ENCODE measurements at regions not wholly inside any gene's neighbourhood (a gene's known extent, or its start where the extent isn't known, plus 50 kb on each side); places are given as distances from the start of the nearest gene placed in this dataset.

GRCh38 chr15:77768521-77769078 is 135.9 kb upstream of the LINGO1 start:
- H3K18ac ChIP-seq (ENCODE audit: extremely low read depth, low read length), result no peak overlapping the region; the same call in 1 of the 2 replicates
- ChIA-PET POLR2A (ENCODE audit: partially characterized antibody) (no interaction called here), CTCF (ENCODE audit: partially characterized antibody) (interaction anchor here (0.7 to 3.7 kb wide), 19 partner anchors 12 to 135 kb away, joined by 3 to 16 read pairs (median 3); partner anchors contain the start of gene LINGO1)
- H3K4ac ChIP-seq (replicated peaks; ENCODE audit: insufficient read length, low read depth, low read length), result no peak overlapping the region
- no peak overlapping the region for H3K56ac ChIP-seq (replicated peaks; ENCODE audit: insufficient read length, low read depth, low read length)
- no peaks in the 10 kb centered on the region for H3K36me3 ChIP-seq (ENCODE audit: control insufficient read depth in 2 of 4, insufficient read depth in 4 of 4, low read length in 3 of 4)
- no peak overlapping the region for H2BK5ac ChIP-seq (ENCODE audit: low read depth, low read length)
- TF ChIP-seq MAX (IDR thresholded peaks at IDR 0.05) (no peak), RBBP5 (IDR thresholded peaks at IDR 0.05; ENCODE audit: borderline replicate concordance, low read depth, low read length) (no peak), CBX5 (IDR thresholded peaks at IDR 0.05; ENCODE audit: low read depth, low read length) (no peak)
- no peaks in the 10 kb centered on the region for H3K79me1 ChIP-seq (ENCODE audit: low read depth, low read length)
- H3K4me2 ChIP-seq (ENCODE audit: insufficient read depth in 1 of 2, low read depth in 2 of 2, low read length in 2 of 2), result no peak overlapping the region; a peak in 1 of 4 replicates
- H4K91ac ChIP-seq (replicated peaks; ENCODE audit: insufficient read length, low read length), result no peak overlapping the region
- no peak overlapping the region for H4K5ac ChIP-seq (ENCODE audit: insufficient read length, low read depth, low read length)
- no peaks in the 10 kb centered on the region for H3K27me3 ChIP-seq (replicated peaks in 1 of 4; ENCODE audit: control insufficient read depth in 3 of 4, extremely low read depth in 1 of 4, insufficient read depth in 3 of 4, low read length in 3 of 4)
- H4K8ac ChIP-seq (ENCODE audit: extremely low read depth, insufficient read depth, low read length), result peak overlapping the region; percentile 42; the same call in 1 of the 2 replicates
- no peaks in the 10 kb centered on the region for H3K23me2 ChIP-seq (ENCODE audit: low read depth, low read length)
- 0 out of 2 replicates have a peak overlapping the region, but pooled peaks have one; percentile 12 for H2BK12ac ChIP-seq (ENCODE audit: low read depth, low read length)
- no peak overlapping the region for H2AK5ac ChIP-seq (ENCODE audit: low read depth, low read length)
- 83% methylated on average over 7 of the region's 7 CpGs; no CpG with 5 or more reads in 1 of the 2 experiments for WGBS, 2 experiments (ENCODE audit: extremely low coverage in 1 of 2, insufficient coverage in 1 of 2, insufficient read length in 1 of 2, insufficient replicate concordance in 2 of 2, low coverage in 1 of 2, low lambda C conversion rate in 2 of 2, missing lambda C conversion rate in 1 of 2)
- H2BK120ac ChIP-seq (replicated peaks; ENCODE audit: low read depth, low read length), result no peak overlapping the region
- no peak overlapping the region; the same call in 1 of the 2 replicates for H2BK15ac ChIP-seq (ENCODE audit: low read length)
- H2BK20ac ChIP-seq (ENCODE audit: low read length), result 0 out of 2 replicates have a peak overlapping the region, but pooled peaks have one; percentile 18
- no peak overlapping the region for H3K27ac ChIP-seq (ENCODE audit: low read depth, low read length)
- peaks cover 0 to 5% (median 2%) of the 10 kb centered on the region in 4 experiments; a peak in 6 of 7 replicates for H3K4me1 ChIP-seq (replicated peaks in 1 of 4; ENCODE audit: control insufficient read depth in 3 of 4, insufficient read depth in 4 of 4, low read length in 3 of 4)
- no peaks in the 10 kb centered on the region for H3K9me3 ChIP-seq (ENCODE audit: insufficient read depth in 2 of 2, low read depth in 1 of 2, low read length in 1 of 2)
- no peak overlapping the region for H3K4me3 ChIP-seq (ENCODE audit: extremely low read depth in 1 of 4, insufficient read depth in 2 of 4, low read depth in 3 of 4, low read length in 4 of 4)
- DNase-seq (ENCODE audit: low read depth in 1 of 2, low spot score in 2 of 2), result no peak
- no peak overlapping the region for H3K9ac ChIP-seq (replicated peaks in 1 of 4; ENCODE audit: extremely low read depth in 1 of 4, low read depth in 3 of 4, low read length in 3 of 4)
- no peak overlapping the region for H2AFZ ChIP-seq (ENCODE audit: low read length)
- H3K23ac ChIP-seq (ENCODE audit: insufficient read length), result no peak overlapping the region
- H3K79me2 ChIP-seq (ENCODE audit: control insufficient read depth in 1 of 2, insufficient read depth in 2 of 2, low read length in 2 of 2), result no peaks in the 10 kb centered on the region
- no peaks in the 10 kb centered on the region for H4K20me1 ChIP-seq (replicated peaks in 1 of 2; ENCODE audit: control insufficient read depth in 1 of 2, insufficient read depth in 2 of 2, low read length in 2 of 2)
- no peak overlapping the region for H3K14ac ChIP-seq (ENCODE audit: insufficient read length)
- no peak for FAIRE-seq

All from H1 (cell line).